ENCODE measurements at regions not wholly inside any gene's neighbourhood (a gene's known extent, or its start where the extent isn't known, plus 50 kb on each side); places are given as distances from the start of the nearest gene placed in this dataset.

DNA sequence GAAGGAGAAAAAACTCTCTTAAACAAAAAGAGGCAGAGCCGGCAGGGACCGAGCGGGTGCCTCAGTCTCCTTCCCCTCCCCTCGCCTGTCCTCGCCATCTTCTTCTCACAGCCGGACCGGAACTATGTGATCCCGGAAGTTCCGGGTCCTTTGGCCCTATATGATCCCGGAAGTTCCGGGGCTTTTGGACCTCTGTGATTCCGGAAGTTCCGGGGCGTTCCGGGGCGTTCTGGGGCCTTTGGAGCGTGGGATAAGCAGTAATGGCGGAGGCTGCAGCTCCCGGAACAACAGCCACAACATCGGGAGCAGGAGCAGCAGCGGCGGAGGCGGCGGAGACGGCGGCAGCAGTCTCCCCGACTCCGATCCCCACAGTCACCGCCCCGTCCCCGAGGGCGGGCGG lies 98.9 kb upstream of the MED14 start:
- ATAC-seq: no peak
- DNase-seq (ENCODE audit: low read depth, low spot score): no peak
- BruUV-seq (replicated peaks): no TSS peak
- TF ChIP-seq KDM1A (IDR thresholded peaks at IDR 0.05; ENCODE audit: borderline replicate concordance) (no peak), ATF7 (IDR thresholded peaks at IDR 0.05; ENCODE audit: low read depth) (no peak), NFYA (IDR thresholded peaks at IDR 0.05; ENCODE audit: borderline replicate concordance, low read depth, low read length) (no peak), ZNF207 (IDR thresholded peaks at IDR 0.05; ENCODE audit: borderline replicate concordance) (no peak), CHD4 (IDR thresholded peaks at IDR 0.05) (no peak), SPI1 (IDR thresholded peaks at IDR 0.05; ENCODE audit: borderline replicate concordance, insufficient read depth, low read depth, low read length) (no peak)
- POLR2A ChIA-PET: no interaction called here
- peaks cover under 1% of the 10 kb centered on the region; the same call in 2 of the 3 replicates for H3K9me3 ChIP-seq (replicated peaks; ENCODE audit: control insufficient read depth, insufficient read depth, low read length)
- H4K20me1 ChIP-seq (ENCODE audit: control insufficient read depth, insufficient read depth): no peaks in the 10 kb centered on the region
- 77% methylated on average over 19 of the region's 33 CpGs for WGBS (ENCODE audit: insufficient coverage, insufficient replicate concordance, low lambda C conversion rate, missing lambda C conversion rate)
- no peaks in the 10 kb centered on the region for H3K4me1 ChIP-seq (ENCODE audit: control insufficient read depth, insufficient read depth, low read length)
- H3K9ac ChIP-seq (ENCODE audit: control insufficient read depth, insufficient read depth, low read length): no peak overlapping the region
- H2AFZ ChIP-seq (ENCODE audit: control insufficient read depth, low read depth, low read length): no peak overlapping the region
- in situ Hi-C loops (cut with MboI): no loop called here
- SMC1A ChIA-PET (ENCODE audit: uncharacterized antibody, unreplicated experiment): no interaction called here
- RAD21 ChIA-PET (ENCODE audit: unreplicated experiment): interaction anchor here (0.7 kb wide), 1 partner anchor 252 kb away, joined by 3 read pairs; no protein-coding TSS in a partner anchor
- intact Hi-C loops (cut with micrococcal nuclease; ENCODE audit: unreplicated experiment): no loop called here
- CTCF ChIA-PET: no interaction called here
- H3K36me3 ChIP-seq (ENCODE audit: control insufficient read depth in 2 of 2, insufficient read depth in 2 of 2, low read length in 1 of 2): no peaks in the 10 kb centered on the region
- H3K27ac ChIP-seq (ENCODE audit: control insufficient read depth, insufficient read depth): no peak overlapping the region
- no peak overlapping the region for H3K4me3 ChIP-seq
- H3K27me3 ChIP-seq (replicated peaks in 1 of 2; ENCODE audit: control insufficient read depth in 2 of 2, insufficient read depth in 2 of 2, low read length in 1 of 2): no peaks in the 10 kb centered on the region
- FAIRE-seq: no peak
- H3K4me2 ChIP-seq (ENCODE audit: control insufficient read depth, insufficient read depth): no peak overlapping the region
- no peaks in the 10 kb centered on the region for H3K79me2 ChIP-seq (ENCODE audit: control insufficient read depth, insufficient read depth, low read length)

DNA sequence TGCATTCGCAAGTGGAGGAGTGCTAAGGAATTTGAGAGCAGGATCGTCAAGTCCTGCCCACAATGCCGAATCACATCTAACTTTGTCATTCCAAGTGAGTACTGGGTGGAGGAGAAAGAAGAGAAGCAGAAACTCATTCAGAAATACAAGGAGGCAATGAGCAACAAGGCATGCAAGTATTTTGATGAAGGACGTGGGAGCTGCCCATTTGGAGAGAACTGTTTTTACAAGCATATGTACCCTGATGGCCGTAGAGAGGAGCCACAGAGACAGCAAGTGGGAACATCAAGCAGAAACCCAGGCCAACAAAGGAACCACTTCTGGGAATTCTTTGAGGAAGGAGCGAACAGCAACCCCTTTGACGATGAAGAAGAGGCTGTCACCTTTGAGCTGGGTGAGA lies 100.2 kb upstream of the MED14 start:
- DNase-seq (ENCODE audit: low read depth, low spot score) (no peak), FAIRE-seq (no peak), ATAC-seq (no peak)
- Histone ChIP-seq H3K9ac (ENCODE audit: control insufficient read depth, insufficient read depth, low read length) (no peak overlapping the region), H3K36me3 (ENCODE audit: control insufficient read depth in 2 of 2, insufficient read depth in 2 of 2, low read length in 1 of 2) (no peaks in the 10 kb centered on the region), H3K4me1 (ENCODE audit: control insufficient read depth, insufficient read depth, low read length) (no peaks in the 10 kb centered on the region), H2AFZ (ENCODE audit: control insufficient read depth, low read depth, low read length) (no peak overlapping the region), H4K20me1 (ENCODE audit: control insufficient read depth, insufficient read depth) (no peaks in the 10 kb centered on the region), H3K9me3 (replicated peaks; ENCODE audit: control insufficient read depth, insufficient read depth, low read length) (peaks cover 2% of the 10 kb centered on the region; the same call in 2 of the 3 replicates), H3K27me3 (replicated peaks in 1 of 2; ENCODE audit: control insufficient read depth in 2 of 2, insufficient read depth in 2 of 2, low read length in 1 of 2) (no peaks in the 10 kb centered on the region), H3K4me2 (ENCODE audit: control insufficient read depth, insufficient read depth) (no peak overlapping the region), H3K79me2 (ENCODE audit: control insufficient read depth, insufficient read depth, low read length) (no peaks in the 10 kb centered on the region), H3K4me3 (no peak overlapping the region), H3K27ac (ENCODE audit: control insufficient read depth, insufficient read depth) (no peak overlapping the region)
- no TSS peak for BruUV-seq (replicated peaks)
- ChIA-PET RAD21 (ENCODE audit: unreplicated experiment) (no interaction called here), CTCF (no interaction called here), SMC1A (ENCODE audit: uncharacterized antibody, unreplicated experiment) (no interaction called here), POLR2A (no interaction called here)
- intact Hi-C loops (cut with micrococcal nuclease; ENCODE audit: unreplicated experiment): no loop called here
- WGBS (ENCODE audit: insufficient coverage, insufficient replicate concordance, low lambda C conversion rate, missing lambda C conversion rate): 52% methylated on average over 7 of the region's 7 CpGs
- in situ Hi-C loops (cut with MboI): no loop called here
- TF ChIP-seq TAF1 (IDR thresholded peaks at IDR 0.05; ENCODE audit: borderline replicate concordance, low read depth, low read length) (no peak), CHD4 (IDR thresholded peaks at IDR 0.05) (no peak), STAT1 (conservative IDR thresholded peaks at IDR 0.05) (no peak), IRF4 (IDR thresholded peaks at IDR 0.05; ENCODE audit: low read depth, low read length) (no peak)
- TF ChIP-seq, protein P1, sequence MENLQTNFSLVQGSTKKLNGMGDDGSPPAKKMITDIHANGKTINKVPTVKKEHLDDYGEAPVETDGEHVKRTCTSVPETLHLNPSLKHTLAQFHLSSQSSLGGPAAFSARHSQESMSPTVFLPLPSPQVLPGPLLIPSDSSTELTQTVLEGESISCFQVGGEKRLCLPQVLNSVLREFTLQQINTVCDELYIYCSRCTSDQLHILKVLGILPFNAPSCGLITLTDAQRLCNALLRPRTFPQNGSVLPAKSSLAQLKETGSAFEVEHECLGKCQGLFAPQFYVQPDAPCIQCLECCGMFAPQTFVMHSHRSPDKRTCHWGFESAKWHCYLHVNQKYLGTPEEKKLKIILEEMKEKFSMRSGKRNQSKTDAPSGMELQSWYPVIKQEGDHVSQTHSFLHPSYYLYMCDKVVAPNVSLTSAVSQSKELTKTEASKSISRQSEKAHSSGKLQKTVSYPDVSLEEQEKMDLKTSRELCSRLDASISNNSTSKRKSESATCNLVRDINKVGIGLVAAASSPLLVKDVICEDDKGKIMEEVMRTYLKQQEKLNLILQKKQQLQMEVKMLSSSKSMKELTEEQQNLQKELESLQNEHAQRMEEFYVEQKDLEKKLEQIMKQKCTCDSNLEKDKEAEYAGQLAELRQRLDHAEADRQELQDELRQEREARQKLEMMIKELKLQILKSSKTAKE (IDR thresholded peaks at IDR 0.05; ENCODE audit: low read depth, poor library complexity, severe bottlenecking): no peak
- TF ChIP-seq, protein P2, sequence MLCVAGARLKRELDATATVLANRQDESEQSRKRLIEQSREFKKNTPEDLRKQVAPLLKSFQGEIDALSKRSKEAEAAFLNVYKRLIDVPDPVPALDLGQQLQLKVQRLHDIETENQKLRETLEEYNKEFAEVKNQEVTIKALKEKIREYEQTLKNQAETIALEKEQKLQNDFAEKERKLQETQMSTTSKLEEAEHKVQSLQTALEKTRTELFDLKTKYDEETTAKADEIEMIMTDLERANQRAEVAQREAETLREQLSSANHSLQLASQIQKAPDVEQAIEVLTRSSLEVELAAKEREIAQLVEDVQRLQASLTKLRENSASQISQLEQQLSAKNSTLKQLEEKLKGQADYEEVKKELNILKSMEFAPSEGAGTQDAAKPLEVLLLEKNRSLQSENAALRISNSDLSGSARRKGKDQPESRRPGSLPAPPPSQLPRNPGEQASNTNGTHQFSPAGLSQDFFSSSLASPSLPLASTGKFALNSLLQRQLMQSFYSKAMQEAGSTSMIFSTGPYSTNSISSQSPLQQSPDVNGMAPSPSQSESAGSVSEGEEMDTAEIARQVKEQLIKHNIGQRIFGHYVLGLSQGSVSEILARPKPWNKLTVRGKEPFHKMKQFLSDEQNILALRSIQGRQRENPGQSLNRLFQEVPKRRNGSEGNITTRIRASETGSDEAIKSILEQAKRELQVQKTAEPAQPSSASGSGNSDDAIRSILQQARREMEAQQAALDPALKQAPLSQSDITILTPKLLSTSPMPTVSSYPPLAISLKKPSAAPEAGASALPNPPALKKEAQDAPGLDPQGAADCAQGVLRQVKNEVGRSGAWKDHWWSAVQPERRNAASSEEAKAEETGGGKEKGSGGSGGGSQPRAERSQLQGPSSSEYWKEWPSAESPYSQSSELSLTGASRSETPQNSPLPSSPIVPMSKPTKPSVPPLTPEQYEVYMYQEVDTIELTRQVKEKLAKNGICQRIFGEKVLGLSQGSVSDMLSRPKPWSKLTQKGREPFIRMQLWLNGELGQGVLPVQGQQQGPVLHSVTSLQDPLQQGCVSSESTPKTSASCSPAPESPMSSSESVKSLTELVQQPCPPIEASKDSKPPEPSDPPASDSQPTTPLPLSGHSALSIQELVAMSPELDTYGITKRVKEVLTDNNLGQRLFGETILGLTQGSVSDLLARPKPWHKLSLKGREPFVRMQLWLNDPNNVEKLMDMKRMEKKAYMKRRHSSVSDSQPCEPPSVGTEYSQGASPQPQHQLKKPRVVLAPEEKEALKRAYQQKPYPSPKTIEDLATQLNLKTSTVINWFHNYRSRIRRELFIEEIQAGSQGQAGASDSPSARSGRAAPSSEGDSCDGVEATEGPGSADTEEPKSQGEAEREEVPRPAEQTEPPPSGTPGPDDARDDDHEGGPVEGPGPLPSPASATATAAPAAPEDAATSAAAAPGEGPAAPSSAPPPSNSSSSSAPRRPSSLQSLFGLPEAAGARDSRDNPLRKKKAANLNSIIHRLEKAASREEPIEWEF (IDR thresholded peaks at IDR 0.05; ENCODE audit: insufficient replicate concordance, low read depth, low read length): no peak
